Activated CD4-positive, alpha-beta T cell treated with anti-CD3 and anti-CD28 coated beads, Interleukin-2, amount 50 U/mL, for 24 hours (primary cell): ENCODE measurements at regions not wholly inside any gene's neighbourhood (a gene's known extent, or its start where the extent isn't known, plus 50 kb on each side); places are given as distances from the start of the nearest gene placed in this dataset.
"Not testable (repeated sequence)": the region's sequence is repeated elsewhere in the genome, so short reads cannot be mapped to it uniquely, and the experiment has no call there.

ENCODE experiments used
- DNase-seq, 2 donors: peaks; one replicate each; pipeline ENCODE4 v3.0.0-alpha.2; 2020; ENCODE audit warnings: low read depth in 1 of 2, low spot score in 1 of 2

DNA sequence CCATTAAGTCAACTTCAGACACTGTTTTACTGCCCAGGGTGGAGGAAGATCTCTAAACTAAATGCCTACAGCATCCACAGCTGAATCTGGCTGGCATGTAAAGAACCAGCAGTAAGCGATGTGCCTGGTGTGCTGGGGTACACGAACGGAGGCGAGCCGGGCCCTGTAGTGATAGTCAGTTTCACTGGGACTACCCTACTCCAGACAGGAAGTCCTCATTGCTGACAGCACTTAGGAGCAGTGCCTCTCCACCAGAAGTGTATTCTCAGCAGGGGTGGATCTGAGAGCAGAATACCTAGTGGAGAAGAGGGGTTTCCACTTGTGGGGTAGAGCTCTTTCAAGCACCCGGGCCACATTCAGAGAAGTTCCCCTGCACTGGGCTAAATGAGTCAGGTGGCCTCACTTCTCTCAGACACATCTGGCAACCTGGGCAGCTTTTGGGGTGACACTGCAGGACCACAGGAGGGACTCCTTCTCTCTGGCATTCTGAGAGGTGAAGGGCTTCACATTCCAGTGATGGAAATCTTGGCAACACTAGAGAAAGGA is 290.3 kb upstream of the PLGLB1 start:
- DNase-seq = not testable (repeated sequence)

GRCh38 chr2:87314622-87315021 is 293.0 kb upstream of the PLGLB1 start:
- not testable (repeated sequence) for DNase-seq

GRCh38 chr2:87315183-87315902 is 293.7 kb upstream of the PLGLB1 start:
- peak in 1 of 2 donors; percentile 23 for DNase-seq

GRCh38 chr2:87317193-87317592 is 295.5 kb upstream of the PLGLB1 start:
- not testable (repeated sequence) for DNase-seq

DNA sequence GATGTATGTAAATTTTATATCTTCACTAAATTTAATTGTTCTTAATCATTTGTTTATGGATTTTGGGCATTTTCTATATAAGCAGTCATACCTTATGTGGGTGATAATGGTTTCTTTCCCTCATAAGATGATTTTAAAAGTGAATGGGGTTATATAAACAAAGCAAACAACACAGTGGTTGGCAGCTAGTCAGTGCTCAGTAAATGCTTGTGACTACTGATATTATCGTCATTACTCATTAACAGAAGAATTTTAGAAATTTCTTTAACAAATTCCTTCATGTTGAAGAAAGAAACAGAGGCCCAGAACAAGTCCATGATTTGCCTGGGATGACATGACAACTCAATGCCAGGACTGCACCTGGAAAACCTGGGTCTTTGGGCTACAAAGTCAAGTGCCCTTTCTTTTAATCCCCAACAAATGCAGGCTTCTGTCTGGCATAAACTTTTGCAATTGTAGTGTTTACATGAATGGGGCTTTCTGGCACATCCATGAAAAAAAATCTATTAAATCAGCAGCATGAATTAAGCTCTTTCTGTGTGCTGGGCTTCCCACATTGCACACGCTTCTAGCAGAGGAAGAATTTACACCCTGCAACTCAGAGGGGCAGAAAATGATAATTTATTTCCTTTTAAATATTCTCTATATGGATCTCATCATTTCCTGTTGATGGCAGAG is 297.3 kb upstream of the PLGLB1 start:
- not testable (repeated sequence) for DNase-seq

- DNase-seq = not testable (repeated sequence)
These were observed 298.1 kb upstream of the PLGLB1 start for GRCh38 chr2:87319705-87320104.

DNA sequence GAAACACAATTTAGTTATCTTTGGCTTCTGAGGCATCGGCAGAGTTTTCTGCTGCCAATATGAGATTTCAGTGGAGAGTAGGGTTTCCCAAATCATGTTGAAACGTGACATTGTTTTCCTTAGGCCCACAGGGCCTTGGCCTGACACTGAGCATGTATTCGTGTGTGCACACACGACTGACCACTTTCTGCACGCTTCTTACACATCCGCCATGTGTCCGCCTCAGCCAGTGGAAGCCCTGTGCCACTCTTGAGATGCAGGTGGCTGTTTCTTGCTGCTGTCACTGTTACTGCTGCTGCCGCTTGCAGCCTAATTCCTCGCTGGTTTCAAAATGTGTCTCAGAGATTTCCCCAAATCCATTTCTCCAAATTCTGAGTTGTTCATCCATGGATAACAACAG is 299.6 kb upstream of the PLGLB1 start:
- DNase-seq = not testable (repeated sequence)

GRCh38 chr2:87324335-87325041 is 302.8 kb upstream of the PLGLB1 start:
- DNase-seq = not testable (repeated sequence)

DNA sequence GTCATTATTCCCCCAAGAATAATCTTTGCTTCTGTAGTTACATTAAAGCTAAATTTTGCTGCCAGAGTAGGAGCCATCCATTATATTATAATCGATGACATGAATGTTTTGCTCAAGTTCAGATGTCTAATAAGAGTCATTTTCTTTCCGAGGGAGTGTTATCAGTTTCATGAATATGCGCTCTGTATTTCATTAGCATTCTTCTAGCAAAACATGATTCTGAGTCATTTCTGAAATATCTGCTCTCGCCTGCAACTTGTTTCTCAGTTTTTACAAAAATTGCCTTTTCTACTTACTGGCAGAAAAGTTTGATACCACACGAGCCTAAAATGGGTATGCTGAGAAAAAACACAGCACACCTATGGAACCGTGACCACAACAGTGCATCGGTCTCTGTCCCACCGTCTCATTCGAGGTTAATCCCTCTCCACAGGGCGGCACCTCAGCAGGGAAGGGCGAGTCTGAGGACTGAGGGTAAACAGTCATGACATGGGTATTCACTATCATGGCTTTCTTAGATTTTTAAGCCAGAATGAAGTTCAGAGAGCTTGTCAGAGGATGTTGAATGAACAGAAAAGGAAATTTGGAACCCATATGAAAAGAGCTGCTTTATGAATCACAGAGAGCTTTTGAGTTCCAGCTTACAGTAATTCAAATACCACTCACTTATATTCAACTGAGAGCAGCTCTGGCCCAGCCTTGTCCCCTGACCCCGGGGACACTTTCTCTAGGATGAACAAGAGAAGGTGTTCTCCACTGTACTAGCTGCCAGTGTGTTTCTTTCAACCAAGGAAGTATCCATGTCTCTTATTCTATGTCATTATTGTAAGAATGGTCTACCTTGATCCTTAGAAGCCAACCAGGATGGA is 303.6 kb upstream of the PLGLB1 start:
- DNase-seq = not testable (repeated sequence)

- not testable (repeated sequence) for DNase-seq
These were observed 304.3 kb upstream of the PLGLB1 start for GRCh38 chr2:87325911-87326294.

GRCh38 chr2:87326754-87327153 is 305.1 kb upstream of the PLGLB1 start:
- not testable (repeated sequence) for DNase-seq

GRCh38 chr2:87327648-87328371 is 306.2 kb upstream of the PLGLB1 start:
- DNase-seq = not testable (repeated sequence)

- not testable (repeated sequence) for DNase-seq
These were observed 307.9 kb upstream of the PLGLB1 start for GRCh38 chr2:87329529-87329928.

GRCh38 chr2:87330486-87330885 is 308.8 kb upstream of the PLGLB1 start:
- not testable (repeated sequence) for DNase-seq

DNA sequence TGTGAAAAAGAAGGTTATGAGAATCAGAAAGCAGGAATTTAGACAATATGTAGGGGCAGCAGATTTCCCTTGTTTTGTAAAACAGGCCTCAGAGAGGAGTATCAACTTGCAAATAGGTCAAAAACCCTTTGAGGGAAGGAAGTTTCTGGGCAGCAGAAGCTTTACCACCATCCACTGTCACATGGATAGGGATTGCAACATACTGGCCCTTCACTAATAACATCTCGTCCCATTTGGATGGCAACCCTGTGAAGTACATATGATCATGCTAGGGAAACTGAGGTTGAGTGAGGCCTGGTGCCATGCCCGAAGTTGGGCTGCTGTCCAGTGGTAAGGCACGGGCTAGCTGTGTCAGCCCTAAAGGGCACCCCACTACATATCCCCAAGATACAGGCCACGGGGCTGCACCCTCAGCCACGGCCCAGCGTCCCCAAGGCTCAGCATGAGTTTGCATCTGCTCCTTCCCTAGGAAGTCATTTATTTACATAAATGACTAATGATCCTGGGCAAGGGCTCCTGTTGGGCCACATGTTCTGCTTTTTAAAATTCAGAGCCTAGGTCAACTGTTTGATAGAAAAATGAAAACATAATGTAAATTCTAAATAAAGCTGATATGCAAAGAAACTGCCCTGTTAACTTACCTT is 310.4 kb upstream of the PLGLB1 start:
- not testable (repeated sequence) for DNase-seq

GRCh38 chr2:87334888-87335287 is 313.2 kb upstream of the PLGLB1 start:
- not testable (repeated sequence) for DNase-seq

GRCh38 chr2:87338998-87339397 is 317.4 kb upstream of the PLGLB1 start:
- not testable (repeated sequence) for DNase-seq

- DNase-seq = peak; percentile 34 to 57
These were observed 320.0 kb upstream of the PLGLB1 start for GRCh38 chr2:87341601-87342014.

- DNase-seq = not testable (repeated sequence)
These were observed 320.5 kb upstream of the PLGLB1 start for GRCh38 chr2:87342175-87342574.
